ENCODE measurements at regions not wholly inside any gene's neighbourhood (a gene's known extent, or its start where the extent isn't known, plus 50 kb on each side); places are given as distances from the start of the nearest gene placed in this dataset.

DNA sequence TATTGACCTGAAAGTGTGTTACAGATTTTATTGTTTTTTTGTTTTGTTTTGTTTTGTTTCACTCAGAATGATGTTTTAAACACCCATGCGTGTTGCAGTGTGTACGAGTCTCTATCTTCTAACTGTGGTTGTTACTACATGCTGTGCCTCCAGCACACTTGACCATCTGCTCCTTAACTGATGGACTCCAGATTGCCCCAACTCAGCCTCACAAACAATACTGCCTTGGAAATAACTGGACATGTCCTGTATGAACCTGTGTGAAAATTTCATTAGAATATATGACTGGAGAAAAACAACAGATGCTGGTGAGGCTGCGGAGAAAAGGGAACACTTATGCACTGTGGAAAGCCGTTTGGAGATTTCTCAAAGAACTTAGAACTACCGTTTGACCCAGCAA, 68.7 kb upstream of the HAND1 start:
- Histone ChIP-seq H3K27me3 (ENCODE audit: control insufficient read depth, insufficient read depth, low read length) (peaks cover 2% of the 10 kb centered on the region), H3K9me3 (ENCODE audit: control insufficient read depth in 2 of 3, insufficient read depth in 1 of 3, low read length in 3 of 3) (no peaks in the 10 kb centered on the region), H3K27ac (ENCODE audit: low read depth in 2 of 2, low read length in 2 of 2) (no peak overlapping the region), H3K4me1 (ENCODE audit: control insufficient read depth in 2 of 3, insufficient read depth in 2 of 3, low read depth in 1 of 3, low read length in 3 of 3) (no peaks in the 10 kb centered on the region), H3K9ac (ENCODE audit: low read length in 3 of 3) (no peak overlapping the region), H3K4me3 (ENCODE audit: low read length in 3 of 3) (no peak overlapping the region), H3K36me3 (ENCODE audit: control insufficient read depth in 2 of 3, insufficient read depth in 3 of 3, low read length in 3 of 3) (no peaks in the 10 kb centered on the region)
- intact Hi-C loops (cut with DNase I): no loop called here
- TF ChIP-seq, protein P1, sequence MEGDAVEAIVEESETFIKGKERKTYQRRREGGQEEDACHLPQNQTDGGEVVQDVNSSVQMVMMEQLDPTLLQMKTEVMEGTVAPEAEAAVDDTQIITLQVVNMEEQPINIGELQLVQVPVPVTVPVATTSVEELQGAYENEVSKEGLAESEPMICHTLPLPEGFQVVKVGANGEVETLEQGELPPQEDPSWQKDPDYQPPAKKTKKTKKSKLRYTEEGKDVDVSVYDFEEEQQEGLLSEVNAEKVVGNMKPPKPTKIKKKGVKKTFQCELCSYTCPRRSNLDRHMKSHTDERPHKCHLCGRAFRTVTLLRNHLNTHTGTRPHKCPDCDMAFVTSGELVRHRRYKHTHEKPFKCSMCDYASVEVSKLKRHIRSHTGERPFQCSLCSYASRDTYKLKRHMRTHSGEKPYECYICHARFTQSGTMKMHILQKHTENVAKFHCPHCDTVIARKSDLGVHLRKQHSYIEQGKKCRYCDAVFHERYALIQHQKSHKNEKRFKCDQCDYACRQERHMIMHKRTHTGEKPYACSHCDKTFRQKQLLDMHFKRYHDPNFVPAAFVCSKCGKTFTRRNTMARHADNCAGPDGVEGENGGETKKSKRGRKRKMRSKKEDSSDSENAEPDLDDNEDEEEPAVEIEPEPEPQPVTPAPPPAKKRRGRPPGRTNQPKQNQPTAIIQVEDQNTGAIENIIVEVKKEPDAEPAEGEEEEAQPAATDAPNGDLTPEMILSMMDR (IDR thresholded peaks at IDR 0.05; ENCODE audit: borderline replicate concordance, extremely low read depth, insufficient read depth): no peak
- no peak for FAIRE-seq
- DNase-seq: no peak

DNA sequence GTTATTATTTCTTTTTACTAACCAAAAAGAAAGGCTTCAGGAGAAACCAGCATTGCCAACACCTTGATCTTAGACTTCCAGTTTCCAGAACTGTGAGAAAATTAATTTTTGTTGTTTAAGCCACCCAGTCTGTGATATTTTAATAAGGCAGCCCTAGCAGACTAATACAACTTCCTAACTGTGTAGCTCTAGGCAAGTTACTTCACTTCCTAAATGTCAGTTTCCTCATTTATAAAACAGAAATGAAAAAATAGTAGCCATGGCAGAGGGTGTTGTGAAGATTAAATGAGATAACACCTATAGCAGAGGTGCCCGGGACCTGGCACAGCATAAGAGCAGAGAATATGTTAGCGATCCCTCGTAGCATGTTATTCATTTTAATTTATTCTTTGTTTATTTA, 66.6 kb upstream of the HAND1 start:
- FAIRE-seq (no peak), DNase-seq (no peak)
- TF ChIP-seq, protein P1 (IDR thresholded peaks at IDR 0.05; ENCODE audit: borderline replicate concordance, extremely low read depth, insufficient read depth): no peak
- Histone ChIP-seq H3K4me1 (ENCODE audit: control insufficient read depth in 2 of 3, insufficient read depth in 2 of 3, low read depth in 1 of 3, low read length in 3 of 3) (no peaks in the 10 kb centered on the region), H3K9me3 (ENCODE audit: control insufficient read depth in 2 of 3, insufficient read depth in 1 of 3, low read length in 3 of 3) (no peaks in the 10 kb centered on the region), H3K36me3 (ENCODE audit: control insufficient read depth in 2 of 3, insufficient read depth in 3 of 3, low read length in 3 of 3) (no peaks in the 10 kb centered on the region), H3K9ac (ENCODE audit: low read length in 3 of 3) (no peak overlapping the region), H3K27ac (ENCODE audit: low read depth in 2 of 2, low read length in 2 of 2) (no peak overlapping the region), H3K4me3 (ENCODE audit: low read length in 3 of 3) (no peak overlapping the region), H3K27me3 (ENCODE audit: control insufficient read depth, insufficient read depth, low read length) (peaks cover 4% of the 10 kb centered on the region)
- intact Hi-C loops (cut with DNase I): no loop called here

DNA sequence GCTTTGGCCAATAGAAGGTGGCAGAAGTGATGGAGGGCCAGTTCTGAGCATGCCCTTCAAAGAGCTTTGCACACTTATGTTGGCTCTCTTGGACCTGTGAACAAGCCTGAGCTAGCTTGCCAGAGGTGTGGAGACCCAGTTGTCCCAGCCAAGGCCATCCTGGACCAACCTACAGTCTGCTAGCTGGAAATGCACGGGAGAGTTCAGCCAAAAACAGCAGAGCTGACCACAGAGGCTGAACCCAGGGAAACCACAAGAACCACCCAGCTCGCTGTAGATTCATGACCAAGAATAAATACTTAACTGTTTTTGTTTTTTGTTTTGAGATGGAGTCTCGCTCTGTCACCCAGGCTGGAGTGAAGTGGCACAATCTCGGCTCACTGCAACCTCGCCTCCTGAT, 65.4 kb upstream of the HAND1 start:
- TF ChIP-seq, protein P1 (IDR thresholded peaks at IDR 0.05; ENCODE audit: borderline replicate concordance, extremely low read depth, insufficient read depth): no peak
- FAIRE-seq: no peak

DNA sequence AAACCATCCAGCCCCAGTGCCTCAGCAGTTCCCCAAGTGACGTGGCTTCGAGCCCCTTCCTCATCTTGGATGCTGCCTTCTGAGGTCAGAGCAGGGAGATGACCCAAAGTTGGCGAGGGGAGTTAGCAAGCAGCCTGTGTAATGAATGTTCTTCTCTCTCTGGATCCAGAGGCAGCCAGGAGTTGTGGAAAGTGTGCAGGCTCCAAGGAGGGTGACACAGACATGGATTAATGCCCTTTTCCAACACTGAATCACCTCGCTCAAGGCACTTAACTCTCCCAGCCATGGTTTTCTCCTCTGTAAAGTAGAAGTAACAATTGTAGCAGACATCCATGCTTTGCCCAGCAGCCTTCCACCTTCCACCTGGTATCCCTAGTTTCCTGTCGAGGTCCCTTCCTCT, 64.6 kb upstream of the HAND1 start:
- TF ChIP-seq, protein P1 (IDR thresholded peaks at IDR 0.05; ENCODE audit: borderline replicate concordance, extremely low read depth, insufficient read depth): no peak
- intact Hi-C loops (cut with DNase I): no loop called here
- FAIRE-seq (no peak), DNase-seq (no peak)
- H3K9ac ChIP-seq (ENCODE audit: low read length in 3 of 3): no peak overlapping the region
- no peak overlapping the region for H3K4me3 ChIP-seq (ENCODE audit: low read length in 3 of 3)
- no peaks in the 10 kb centered on the region for H3K4me1 ChIP-seq (ENCODE audit: control insufficient read depth in 2 of 3, insufficient read depth in 2 of 3, low read depth in 1 of 3, low read length in 3 of 3)
- peaks cover 4% of the 10 kb centered on the region for H3K27me3 ChIP-seq (ENCODE audit: control insufficient read depth, insufficient read depth, low read length)
- no peaks in the 10 kb centered on the region for H3K9me3 ChIP-seq (ENCODE audit: control insufficient read depth in 2 of 3, insufficient read depth in 1 of 3, low read length in 3 of 3)
- no peaks in the 10 kb centered on the region for H3K36me3 ChIP-seq (ENCODE audit: control insufficient read depth in 2 of 3, insufficient read depth in 3 of 3, low read length in 3 of 3)
- no peak overlapping the region for H3K27ac ChIP-seq (ENCODE audit: low read depth in 2 of 2, low read length in 2 of 2)

More for the DNA sequence above, 65.4 kb upstream of the HAND1 start:
- Histone ChIP-seq H3K4me1 (ENCODE audit: control insufficient read depth in 2 of 3, insufficient read depth in 2 of 3, low read depth in 1 of 3, low read length in 3 of 3) (no peaks in the 10 kb centered on the region), H3K27ac (ENCODE audit: low read depth in 2 of 2, low read length in 2 of 2) (no peak overlapping the region), H3K9me3 (ENCODE audit: control insufficient read depth in 2 of 3, insufficient read depth in 1 of 3, low read length in 3 of 3) (no peaks in the 10 kb centered on the region), H3K4me3 (ENCODE audit: low read length in 3 of 3) (no peak overlapping the region), H3K9ac (ENCODE audit: low read length in 3 of 3) (no peak overlapping the region), H3K27me3 (ENCODE audit: control insufficient read depth, insufficient read depth, low read length) (peaks cover 4% of the 10 kb centered on the region), H3K36me3 (ENCODE audit: control insufficient read depth in 2 of 3, insufficient read depth in 3 of 3, low read length in 3 of 3) (no peaks in the 10 kb centered on the region)
- DNase-seq: no peak
- intact Hi-C loops (cut with DNase I): no loop called here
